Effector memory CD8-positive, alpha-beta T cell (primary cell): ENCODE measurements at regions not wholly inside any gene's neighbourhood (a gene's known extent, or its start where the extent isn't known, plus 50 kb on each side); places are given as distances from the start of the nearest gene placed in this dataset.
"Not testable (repeated sequence)": the region's sequence is repeated elsewhere in the genome, so short reads cannot be mapped to it uniquely, and the experiment has no call there.

Source experiments
- ATAC-seq: fragments of 150-1000 bp; cut with Tn5 transposase; replicated peaks from 2 replicates; pipeline ENCODE4 v1.10.0; 2021; ENCODE audit warnings: mild to moderate bottlenecking, moderate library complexity
- DNase-seq, 3 experiments: peaks; one replicate each; pipeline ENCODE4 v3.0.0; 2021
- H3K27ac Mint-ChIP-seq, 2 donors: one replicate each; pipeline ENCODE4 v1.8.0; 2022; ENCODE audit warnings: mild to moderate bottlenecking in 2 of 2, mixed read lengths in 2 of 2, moderate library complexity in 2 of 2
- H3K27me3 Mint-ChIP-seq, 2 donors: one replicate each; pipeline ENCODE4 v1.8.0; 2022; ENCODE audit warnings: mixed read lengths in 2 of 2
- H3K36me3 Mint-ChIP-seq: one replicate; pipeline ENCODE4 v1.8.0; 2022; ENCODE audit warnings: mild to moderate bottlenecking, moderate library complexity, mixed read lengths; ENCODE audit not compliant: insufficient read depth
- H3K4me1 Mint-ChIP-seq, 2 donors: one replicate each; pipeline ENCODE4 v1.8.0; 2022; ENCODE audit warnings: low read depth in 2 of 2, mixed read lengths in 2 of 2
- H3K4me3 Mint-ChIP-seq, 2 donors: one replicate each; pipeline ENCODE4 v1.8.0; 2022; ENCODE audit warnings: mild to moderate bottlenecking in 2 of 2, mixed read lengths in 2 of 2, moderate library complexity in 2 of 2
- H3K9me3 Mint-ChIP-seq, 2 donors: one replicate each; pipeline ENCODE4 v1.8.0; 2022; ENCODE audit warnings: mixed read lengths in 2 of 2

DNA sequence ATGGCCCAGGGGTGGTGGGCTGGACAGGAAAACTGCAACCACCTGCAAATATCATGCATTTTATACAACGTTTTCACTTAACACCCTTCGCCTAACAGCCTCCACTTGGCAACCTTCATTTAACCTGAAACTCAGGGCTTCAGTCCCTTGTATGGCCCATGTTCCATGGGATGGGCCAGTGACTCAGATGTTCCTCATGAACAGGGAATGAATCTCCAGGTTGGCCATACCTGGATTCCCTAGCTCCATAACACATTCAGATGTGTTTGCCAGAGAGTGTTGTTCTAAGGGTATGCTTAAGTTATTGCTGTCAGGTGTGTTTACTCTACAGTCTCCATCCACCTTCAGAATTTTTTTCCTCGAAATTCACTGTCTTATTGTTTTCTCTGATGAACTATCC lies 316.9 kb downstream of the JRKL start:
- Mint-ChIP-seq H3K27ac (no peak overlapping the region), H3K9me3 (peaks cover 2 to 22% of the 10 kb centered on the region in 2 donors), H3K36me3 (no peaks in the 10 kb centered on the region), H3K4me3 (no peak overlapping the region), H3K4me1 (no peaks in the 10 kb centered on the region), H3K27me3 (no peaks in the 10 kb centered on the region)
- DNase-seq = no peak
- ATAC-seq = no peak

DNA sequence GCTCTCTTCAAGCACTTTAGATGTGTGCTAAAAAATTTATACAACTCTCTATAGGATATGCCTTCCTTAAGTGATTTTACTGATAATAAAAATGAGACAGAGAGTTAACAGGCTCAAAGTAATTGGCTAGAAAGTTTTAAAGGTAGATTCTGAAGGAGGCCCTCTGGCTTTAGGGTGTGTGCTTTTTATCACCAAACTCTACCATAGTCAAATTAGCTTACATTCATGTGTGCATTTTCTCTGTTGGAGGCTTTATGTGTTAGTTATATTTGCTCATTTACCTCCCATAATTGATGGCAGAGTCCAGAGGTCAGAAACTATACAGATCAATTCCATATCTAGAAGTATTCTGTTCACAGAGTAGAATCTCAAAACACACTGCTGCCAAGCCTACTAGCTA lies 317.5 kb downstream of the JRKL start:
- DNase-seq (no peak), ATAC-seq (no peak)
- H3K4me1 Mint-ChIP-seq = no peaks in the 10 kb centered on the region
- no peak overlapping the region for H3K4me3 Mint-ChIP-seq
- H3K36me3 Mint-ChIP-seq = no peaks in the 10 kb centered on the region
- H3K9me3 Mint-ChIP-seq = peaks cover 2 to 21% of the 10 kb centered on the region in 2 donors
- H3K27me3 Mint-ChIP-seq = no peaks in the 10 kb centered on the region
- H3K27ac Mint-ChIP-seq = no peak overlapping the region

DNA sequence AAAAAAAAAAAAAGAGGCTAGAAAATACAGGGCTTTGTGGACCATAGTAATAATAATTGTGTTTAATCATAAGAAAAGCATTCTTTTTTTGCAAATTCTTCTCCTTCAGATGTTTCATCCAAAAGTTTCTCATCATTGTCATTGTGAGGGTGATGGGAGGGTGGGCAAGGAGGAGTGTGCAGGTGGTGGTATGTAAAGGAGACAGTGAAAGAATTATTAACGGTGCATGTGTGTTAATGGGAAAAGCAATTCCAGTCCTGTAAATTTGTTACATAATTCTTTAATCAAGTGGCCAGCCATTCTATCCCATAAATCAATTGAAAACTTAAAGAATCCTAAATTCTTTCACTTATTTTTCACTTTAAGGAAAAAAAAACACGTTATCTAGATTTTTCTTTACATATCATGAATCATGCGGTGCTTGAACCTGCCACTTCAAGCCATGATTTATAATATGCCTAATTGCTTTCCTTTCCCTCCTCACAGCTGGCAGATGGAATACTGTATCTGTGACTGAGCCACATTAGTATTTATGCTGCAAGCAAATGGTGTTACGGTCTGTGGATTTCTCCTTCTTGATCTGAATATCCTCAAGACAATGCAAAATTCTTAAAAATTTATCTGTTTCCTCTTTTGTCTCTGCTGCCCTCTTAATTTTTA lies 318.5 kb downstream of the JRKL start:
- Mint-ChIP-seq H3K36me3 (no peaks in the 10 kb centered on the region), H3K27ac (no peak overlapping the region), H3K4me3 (no peak overlapping the region), H3K9me3 (peaks cover 2 to 21% of the 10 kb centered on the region in 2 donors), H3K27me3 (no peaks in the 10 kb centered on the region), H3K4me1 (no peaks in the 10 kb centered on the region)
- no peak for ATAC-seq
- DNase-seq = no peak

DNA sequence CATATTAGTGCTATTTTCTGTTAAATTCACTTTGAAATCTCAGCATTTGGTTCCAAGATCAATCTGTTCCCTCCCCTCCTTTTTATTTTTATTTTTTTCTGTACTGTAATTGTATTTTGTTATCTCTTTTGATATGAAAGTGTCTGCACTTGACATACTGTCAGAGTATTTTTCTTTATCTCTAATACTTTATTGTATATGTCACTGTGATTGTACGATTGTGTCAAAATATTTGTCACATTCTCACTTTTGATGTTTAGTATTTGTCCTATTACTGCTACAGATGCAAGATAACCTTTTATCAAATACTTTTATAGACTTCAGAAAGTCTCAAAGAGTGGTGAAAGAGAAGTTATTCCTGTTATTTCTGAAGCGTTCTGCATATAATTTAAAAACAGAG lies 323.5 kb downstream of the JRKL start:
- Mint-ChIP-seq H3K4me1 (no peaks in the 10 kb centered on the region), H3K9me3 (peaks cover 4 to 22% of the 10 kb centered on the region in 2 donors), H3K36me3 (no peaks in the 10 kb centered on the region), H3K27me3 (no peaks in the 10 kb centered on the region), H3K4me3 (no peak overlapping the region), H3K27ac (no peak overlapping the region)
- DNase-seq (no peak), ATAC-seq (no peak)

DNA sequence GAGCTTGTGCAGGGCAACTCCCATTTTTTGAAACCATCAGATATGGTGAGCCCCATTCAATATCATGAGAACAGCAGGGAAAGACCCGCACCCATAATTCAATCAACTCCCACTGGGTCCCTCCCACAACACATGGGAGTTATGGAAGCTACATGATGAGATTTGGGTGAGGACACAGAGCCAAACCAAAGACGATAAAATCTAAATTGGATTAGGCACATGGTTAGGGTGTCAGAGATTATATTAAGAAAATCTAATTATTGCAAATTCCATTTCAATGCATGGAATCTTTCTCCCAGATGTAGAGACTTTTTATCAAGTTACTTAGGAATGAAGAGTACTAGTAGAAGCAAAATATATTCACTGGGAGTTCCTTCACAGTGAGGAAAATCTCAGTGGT lies 324.9 kb downstream of the JRKL start:
- no peaks in the 10 kb centered on the region for H3K4me1 Mint-ChIP-seq
- H3K27ac Mint-ChIP-seq = no peak overlapping the region
- ATAC-seq (no peak), DNase-seq (no peak)
- H3K9me3 Mint-ChIP-seq = peaks cover 7 to 28% of the 10 kb centered on the region in 2 donors
- no peak overlapping the region for H3K4me3 Mint-ChIP-seq
- no peaks in the 10 kb centered on the region for H3K36me3 Mint-ChIP-seq
- H3K27me3 Mint-ChIP-seq = no peaks in the 10 kb centered on the region

DNA sequence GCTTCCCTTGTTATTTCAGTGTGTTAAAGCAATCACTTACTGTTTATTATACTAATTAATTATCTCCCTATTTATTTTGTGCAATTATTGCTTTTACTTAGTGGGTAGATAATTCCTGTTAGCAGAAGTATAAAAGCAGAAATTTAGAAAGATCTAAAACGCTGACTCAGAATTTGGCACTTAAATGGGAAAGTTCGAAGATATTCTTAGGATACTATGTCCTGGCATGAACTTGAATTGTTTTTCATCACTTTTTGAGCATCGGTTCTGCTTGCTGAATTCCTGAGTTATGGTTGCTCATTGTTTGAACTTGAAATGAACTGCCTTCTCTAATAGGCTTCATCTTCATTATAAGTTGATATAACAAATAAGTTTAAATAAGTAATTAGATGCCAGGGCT lies 325.4 kb downstream of the JRKL start:
- H3K36me3 Mint-ChIP-seq = no peaks in the 10 kb centered on the region
- H3K4me1 Mint-ChIP-seq = no peaks in the 10 kb centered on the region
- no peak overlapping the region for H3K27ac Mint-ChIP-seq
- peaks cover 8 to 29% of the 10 kb centered on the region in 2 donors for H3K9me3 Mint-ChIP-seq
- ATAC-seq (no peak), DNase-seq (no peak)
- no peak overlapping the region for H3K4me3 Mint-ChIP-seq
- no peaks in the 10 kb centered on the region for H3K27me3 Mint-ChIP-seq

DNA sequence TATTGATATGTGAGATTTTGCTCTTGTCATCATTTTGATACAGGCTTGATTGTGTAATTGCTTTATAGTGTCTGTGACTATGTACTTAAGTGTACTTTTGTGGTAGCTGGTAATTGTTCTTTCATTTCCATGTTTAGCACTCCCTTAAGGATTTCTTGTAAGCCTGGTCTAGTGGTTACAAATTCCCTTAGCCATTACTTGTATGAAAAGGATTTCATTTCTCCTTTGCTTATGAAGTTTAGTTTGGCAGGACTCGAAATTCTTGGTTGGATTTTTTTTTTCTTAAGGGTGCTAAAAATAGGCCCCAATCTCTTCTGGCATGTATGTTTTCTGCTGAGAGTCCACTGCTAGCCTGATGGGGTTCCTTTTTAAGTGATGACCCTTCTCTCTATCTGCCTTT lies 346.8 kb downstream of the JRKL start:
- Mint-ChIP-seq H3K27me3 (no peaks in the 10 kb centered on the region), H3K36me3 (no peaks in the 10 kb centered on the region), H3K27ac (no peak overlapping the region), H3K9me3 (peaks cover 8 to 12% of the 10 kb centered on the region in 2 donors), H3K4me1 (no peaks in the 10 kb centered on the region), H3K4me3 (no peak overlapping the region)
- DNase-seq (no peak), ATAC-seq (no peak)

DNA sequence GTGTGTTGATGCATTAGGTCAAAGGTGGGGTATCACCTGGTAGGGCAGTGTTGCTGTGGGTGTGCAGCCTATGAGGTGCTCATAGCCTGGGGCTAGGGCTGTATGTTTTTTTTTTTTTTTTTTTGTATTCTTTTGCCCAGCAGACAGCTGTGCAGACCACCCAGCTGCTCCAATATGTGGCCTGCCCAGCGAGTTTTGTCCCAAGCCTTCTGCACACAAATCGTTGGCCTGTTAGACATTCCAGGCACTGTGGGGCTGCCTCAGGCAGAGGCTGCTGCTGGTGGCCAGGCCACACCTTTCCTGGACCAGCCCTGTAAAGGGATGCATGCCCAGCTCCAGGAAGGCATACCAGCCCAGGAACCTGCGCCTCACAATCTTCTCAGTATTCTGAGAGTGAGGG lies 348.5 kb downstream of the JRKL start:
- Mint-ChIP-seq H3K9me3 (peaks cover 8 to 14% of the 10 kb centered on the region in 2 donors), H3K27ac (no peak overlapping the region), H3K4me3 (no peak overlapping the region), H3K36me3 (no peaks in the 10 kb centered on the region), H3K27me3 (no peaks in the 10 kb centered on the region), H3K4me1 (no peaks in the 10 kb centered on the region)
- no peak for ATAC-seq
- no peak for DNase-seq

DNA sequence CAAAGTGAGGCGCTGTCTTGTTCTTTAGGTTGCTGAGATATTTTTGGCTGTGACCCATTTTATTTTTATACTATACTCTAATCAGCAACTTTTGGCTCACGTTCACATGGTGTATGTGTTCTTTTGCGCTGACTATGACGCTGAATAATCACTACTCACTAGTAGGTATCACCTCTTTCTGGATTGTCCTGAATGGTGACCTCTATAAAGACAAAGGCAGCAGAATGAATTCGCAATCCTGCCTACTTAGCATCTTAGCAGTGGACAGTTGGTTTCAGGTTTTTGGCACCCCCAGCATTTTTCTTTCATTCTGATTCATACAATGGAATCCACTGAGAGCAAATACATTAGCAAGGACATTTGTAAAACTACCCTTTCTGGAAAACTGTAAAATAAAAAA lies 351.3 kb downstream of the JRKL start:
- DNase-seq = no peak
- H3K27ac Mint-ChIP-seq = no peak overlapping the region
- H3K9me3 Mint-ChIP-seq = peaks cover 8% of the 10 kb centered on the region in 2 donors
- no peak overlapping the region for H3K4me3 Mint-ChIP-seq
- ATAC-seq = no peak
- H3K4me1 Mint-ChIP-seq = no peaks in the 10 kb centered on the region
- H3K27me3 Mint-ChIP-seq = no peaks in the 10 kb centered on the region
- no peaks in the 10 kb centered on the region for H3K36me3 Mint-ChIP-seq

DNA sequence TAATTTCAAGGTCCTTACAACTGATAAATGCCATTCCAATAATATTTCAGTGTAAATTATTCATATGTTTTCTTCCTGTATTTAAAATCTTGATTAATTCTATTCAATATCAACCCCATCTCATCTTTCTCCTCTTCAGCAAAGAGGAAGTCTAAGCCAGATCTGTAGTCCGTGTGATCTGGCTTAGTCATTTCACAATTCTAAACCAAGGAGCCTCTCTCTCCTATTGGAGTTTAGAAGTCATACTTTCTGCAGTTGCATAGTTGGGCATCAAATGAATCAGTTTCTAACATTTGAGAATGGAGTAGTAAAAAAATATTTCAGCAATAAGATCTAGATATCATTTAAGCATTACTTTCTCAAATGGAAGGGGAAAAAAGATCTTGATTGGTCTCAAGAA lies 354.9 kb downstream of the JRKL start:
- no peak for DNase-seq
- H3K36me3 Mint-ChIP-seq = no peaks in the 10 kb centered on the region
- H3K27me3 Mint-ChIP-seq = no peaks in the 10 kb centered on the region
- H3K9me3 Mint-ChIP-seq = peaks cover 0 to 7% of the 10 kb centered on the region in 2 donors
- no peaks in the 10 kb centered on the region for H3K4me1 Mint-ChIP-seq
- no peak for ATAC-seq
- no peak overlapping the region for H3K27ac Mint-ChIP-seq
- no peak overlapping the region for H3K4me3 Mint-ChIP-seq

DNA sequence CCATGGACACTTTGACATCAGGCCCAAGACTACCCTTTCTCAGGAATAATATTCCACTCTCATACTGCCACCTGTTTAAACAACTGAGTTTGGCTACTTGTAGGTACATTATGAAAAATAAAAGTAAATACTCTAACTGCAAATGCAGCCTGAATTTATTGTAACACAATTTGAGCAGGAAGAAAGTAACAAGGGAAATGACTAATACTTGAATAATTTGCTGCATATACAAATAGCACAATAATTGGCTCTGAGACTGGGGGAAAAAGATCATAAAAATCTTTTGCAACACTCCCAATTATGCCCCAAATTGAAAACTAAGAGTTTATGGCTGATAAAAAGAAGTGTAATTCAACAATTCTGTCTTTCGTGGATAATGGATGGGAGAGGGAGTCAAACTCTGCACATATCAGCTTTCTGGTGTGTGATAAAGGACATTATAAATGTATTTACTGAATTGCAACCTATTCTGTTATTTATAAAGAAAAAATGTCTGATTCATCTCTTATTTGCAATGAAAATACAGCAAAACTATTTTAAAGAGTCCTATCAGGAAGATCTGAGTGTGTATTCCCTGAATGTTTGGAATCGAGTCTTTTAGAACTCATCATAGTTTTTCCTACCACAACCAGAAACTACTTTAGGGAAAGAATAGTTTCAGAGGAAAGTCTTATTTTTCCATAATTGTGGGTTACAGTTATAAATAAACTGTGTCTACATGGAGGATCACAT lies 359.0 kb downstream of the JRKL start:
- Mint-ChIP-seq H3K27ac (no peak overlapping the region), H3K4me3 (no peak overlapping the region), H3K9me3 (peaks cover 9 to 11% of the 10 kb centered on the region in 2 donors), H3K36me3 (no peaks in the 10 kb centered on the region), H3K27me3 (no peaks in the 10 kb centered on the region), H3K4me1 (no peaks in the 10 kb centered on the region)
- no peak for ATAC-seq
- no peak for DNase-seq

DNA sequence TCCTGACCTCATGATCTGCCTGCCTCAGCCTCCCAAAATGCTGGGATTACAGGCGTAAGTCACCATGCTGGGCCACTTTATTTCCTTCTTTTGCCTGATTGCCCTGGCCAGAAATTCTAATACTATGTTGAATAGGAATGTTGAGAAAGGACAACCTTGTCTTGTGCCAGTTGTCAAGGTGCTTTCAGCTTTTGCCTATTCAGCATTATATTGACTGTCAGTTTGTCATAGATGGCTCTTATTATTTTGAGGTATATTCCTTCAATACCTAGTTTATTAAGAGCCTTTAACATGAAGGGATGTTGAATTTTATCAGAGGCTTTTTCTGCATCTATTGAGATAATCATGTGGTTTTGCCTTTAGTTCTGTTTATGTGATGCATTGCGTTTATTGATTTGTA lies 362.0 kb downstream of the JRKL start:
- H3K27ac Mint-ChIP-seq, H3K4me1 Mint-ChIP-seq, DNase-seq, H3K4me3 Mint-ChIP-seq, H3K27me3 Mint-ChIP-seq, H3K36me3 Mint-ChIP-seq, ATAC-seq: not testable (repeated sequence)
- peaks cover 12 to 17% of the 10 kb centered on the region in 2 donors for H3K9me3 Mint-ChIP-seq

DNA sequence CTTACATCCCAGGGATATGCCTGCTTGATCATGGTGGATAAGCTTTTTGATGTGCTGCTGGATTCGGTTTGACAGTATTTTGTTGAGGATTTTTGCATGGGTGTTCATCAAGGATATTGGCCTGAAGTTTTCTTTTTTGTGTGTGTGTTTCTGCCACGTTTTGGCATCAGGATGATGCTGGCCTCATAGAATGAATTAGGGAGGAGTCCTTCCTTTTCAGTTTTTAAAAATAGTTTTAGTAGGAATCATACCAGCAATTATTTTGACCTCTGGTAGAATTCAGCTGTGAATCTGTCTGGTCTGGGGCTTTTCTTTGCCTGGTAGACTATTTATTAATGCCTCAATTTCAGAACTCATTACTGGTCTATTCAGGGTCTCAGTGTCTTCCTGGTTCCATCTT lies 362.4 kb downstream of the JRKL start:
- Mint-ChIP-seq H3K9me3 (peaks cover 12 to 17% of the 10 kb centered on the region in 2 donors), H3K27ac (no peak overlapping the region), H3K27me3 (no peaks in the 10 kb centered on the region), H3K4me3 (no peak overlapping the region), H3K4me1 (no peaks in the 10 kb centered on the region), H3K36me3 (no peaks in the 10 kb centered on the region)
- DNase-seq = no peak
- no peak for ATAC-seq

DNA sequence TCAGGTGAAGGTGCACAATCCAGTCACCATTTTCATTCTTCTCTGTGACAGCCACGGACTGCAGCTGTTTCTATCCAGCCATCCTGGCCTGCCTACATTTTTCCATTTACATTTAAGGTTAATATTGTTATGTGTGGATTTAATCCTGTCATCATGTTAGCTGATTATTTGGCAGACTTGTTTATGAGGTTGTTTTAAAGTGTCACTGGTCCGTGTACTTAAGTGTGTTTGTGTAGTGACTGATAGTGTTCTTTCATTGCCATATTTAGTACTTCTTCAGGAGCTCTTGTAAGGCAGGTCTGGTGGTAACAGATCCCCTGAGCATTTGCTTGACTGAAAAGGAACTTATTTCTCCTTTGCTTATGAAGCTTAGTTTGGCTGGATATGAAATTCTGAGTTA lies 364.2 kb downstream of the JRKL start:
- Mint-ChIP-seq H3K9me3 (peaks cover 8 to 17% of the 10 kb centered on the region in 2 donors), H3K36me3 (no peaks in the 10 kb centered on the region), H3K27ac (no peak overlapping the region), H3K4me1 (no peaks in the 10 kb centered on the region), H3K4me3 (no peak overlapping the region), H3K27me3 (no peaks in the 10 kb centered on the region)
- DNase-seq (no peak), ATAC-seq (no peak)
